ENCODE measurements at regions not wholly inside any gene's neighbourhood (a gene's known extent, or its start where the extent isn't known, plus 50 kb on each side); places are given as distances from the start of the nearest gene placed in this dataset.
"Not testable (repeated sequence)": the region's sequence is repeated elsewhere in the genome, so short reads cannot be mapped to it uniquely, and the experiment has no call there.

DNA sequence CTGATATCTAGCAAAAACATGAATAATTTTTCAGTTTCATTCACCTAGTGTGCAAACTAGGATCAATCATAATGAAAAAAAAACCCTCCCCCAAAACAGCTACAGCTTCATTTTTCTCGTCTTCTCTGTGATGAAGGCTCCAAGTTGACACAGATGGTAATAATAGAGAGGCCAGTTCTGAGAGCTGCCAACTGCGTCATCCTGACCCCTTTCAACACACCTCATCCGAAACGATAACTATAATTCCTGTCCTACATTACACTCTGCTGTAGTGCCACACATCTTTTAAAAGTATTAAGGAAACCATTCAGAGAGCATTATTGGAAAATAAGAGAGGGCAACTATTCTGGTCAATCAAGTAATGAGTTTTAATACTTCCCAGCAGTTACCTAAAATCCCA lies 962.3 kb upstream of the ADAMTS5 start:
- TF ChIP-seq, protein P1, sequence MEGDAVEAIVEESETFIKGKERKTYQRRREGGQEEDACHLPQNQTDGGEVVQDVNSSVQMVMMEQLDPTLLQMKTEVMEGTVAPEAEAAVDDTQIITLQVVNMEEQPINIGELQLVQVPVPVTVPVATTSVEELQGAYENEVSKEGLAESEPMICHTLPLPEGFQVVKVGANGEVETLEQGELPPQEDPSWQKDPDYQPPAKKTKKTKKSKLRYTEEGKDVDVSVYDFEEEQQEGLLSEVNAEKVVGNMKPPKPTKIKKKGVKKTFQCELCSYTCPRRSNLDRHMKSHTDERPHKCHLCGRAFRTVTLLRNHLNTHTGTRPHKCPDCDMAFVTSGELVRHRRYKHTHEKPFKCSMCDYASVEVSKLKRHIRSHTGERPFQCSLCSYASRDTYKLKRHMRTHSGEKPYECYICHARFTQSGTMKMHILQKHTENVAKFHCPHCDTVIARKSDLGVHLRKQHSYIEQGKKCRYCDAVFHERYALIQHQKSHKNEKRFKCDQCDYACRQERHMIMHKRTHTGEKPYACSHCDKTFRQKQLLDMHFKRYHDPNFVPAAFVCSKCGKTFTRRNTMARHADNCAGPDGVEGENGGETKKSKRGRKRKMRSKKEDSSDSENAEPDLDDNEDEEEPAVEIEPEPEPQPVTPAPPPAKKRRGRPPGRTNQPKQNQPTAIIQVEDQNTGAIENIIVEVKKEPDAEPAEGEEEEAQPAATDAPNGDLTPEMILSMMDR (IDR thresholded peaks at IDR 0.05; ENCODE audit: insufficient read depth, low read depth, low read length): not testable (repeated sequence)
- not testable (repeated sequence) for TF ChIP-seq EZH2 (IDR thresholded peaks at IDR 0.05; ENCODE audit: insufficient read depth, low read length)
